HCT116 (cell line): ENCODE measurements at regions not wholly inside any gene's neighbourhood (a gene's known extent, or its start where the extent isn't known, plus 50 kb on each side); places are given as distances from the start of the nearest gene placed in this dataset.

ENCODE experiments used
- ATAC-seq: fragments of 200-7000 bp; cut with Tn5 transposase; 2 replicates; pipeline ENCODE4 v1.9.1; 2020; ENCODE audit warnings: mild to moderate bottlenecking, moderate library complexity
- BruUV-seq: library from RNA; stranded (reverse); fragments of 400-500 nt; replicated peaks from 2 replicates; lab custom pipeline; 2021; lab: Mats Ljungman, UMichigan
- CTCF ChIA-PET: fragments of 300-600 bp; sonication (Branson Sonifier 250); formaldehyde crosslinking; loops from one replicate; lab custom pipeline; 2021; ENCODE audit warnings: antibody characterized with exemption; lab: Charles Lee
- POLR2A ChIA-PET: fragments of 300-600, 350-600 bp; sonication (Branson Sonifier 250); formaldehyde crosslinking; loops from one replicate; lab custom pipeline; 2021; ENCODE audit warnings: antibody characterized with exemption; lab: Charles Lee
- RAD21 ChIA-PET, 2 experiments: fragments of 300-600 bp; sonication (Branson Sonifier 250); formaldehyde crosslinking; loops; one replicate each; lab custom pipeline; 2023; ENCODE audit warnings: low total read pairs in 2 of 2; ENCODE audit not compliant: uncharacterized antibody in 2 of 2, unreplicated experiment in 2 of 2, low non-redundant PET in 1 of 2; lab: Charles Lee
- DNase-seq: peaks from one replicate; pipeline ENCODE4 v3.0.0-alpha.2; 2010; ENCODE audit warnings: low read depth, low spot score
- H2AFZ ChIP-seq: fragments of 200-600 bp; shearing (Covaris generic), sonication (generic); 2 replicates; pipeline ENCODE4 v1.6.1; 2017; ENCODE audit warnings: low read depth, mixed run types, mixed read lengths, antibody characterized with exemption, low read length; ENCODE audit not compliant: poor library complexity, severe bottlenecking
- H3K27ac ChIP-seq: 2 replicates; pipeline ENCODE4 v1.5.1; 2012; ENCODE audit warnings: low read depth, low read length
- H3K27me3 ChIP-seq: fragments of 200-600 bp; sonication (generic); 2 replicates; pipeline ENCODE4 v1.6.1; 2016; ENCODE audit warnings: mixed run types, low read length, mixed read lengths; ENCODE audit not compliant: insufficient read depth
- H3K36me3 ChIP-seq, 2 experiments: fragments of 200-500 bp in 1 of 2; fragments of 200-600 bp in 1 of 2; sonication (Bioruptor generic) in 1 of 2; sonication (generic) in 1 of 2; 2 replicates each; pipeline versions ENCODE4 v1.5.1 to v1.6.1; 2014 to 2016; ENCODE audit warnings: low read length in 2 of 2, inconsistent platforms in 1 of 2, mixed read lengths in 1 of 2, mixed run types in 1 of 2; ENCODE audit not compliant: insufficient read depth in 2 of 2, control insufficient read depth in 1 of 2
- H3K4me1 ChIP-seq, 2 experiments: fragments of 200-600 bp in 1 of 2; sonication (generic) in 1 of 2; 2 replicates each; pipeline versions ENCODE4 v1.5.1 to v1.6.1; 2012 to 2017; ENCODE audit warnings: low read length in 2 of 2, inconsistent platforms in 1 of 2, mild to moderate bottlenecking in 1 of 2, mixed read lengths in 1 of 2, mixed run types in 1 of 2, moderate library complexity in 1 of 2; ENCODE audit not compliant: insufficient read depth in 2 of 2, control insufficient read depth in 1 of 2
- H3K4me2 ChIP-seq: fragments of 200-600 bp; sonication (generic); 2 replicates; pipeline ENCODE4 v1.6.1; 2017; ENCODE audit warnings: mixed run types, low read length, mixed read lengths
- H3K4me3 ChIP-seq, 2 experiments: fragments of 200-600 bp in 1 of 2; sonication (generic) in 1 of 2; replicated peaks in 1 of 2; 2 replicates each; pipeline ENCODE4 v1.5.1; 2011 to 2016; ENCODE audit warnings: low read length in 2 of 2, control low read depth in 1 of 2, low read depth in 1 of 2, mild to moderate bottlenecking in 1 of 2, mixed read lengths in 1 of 2, mixed run types in 1 of 2
- H3K79me2 ChIP-seq: fragments of 200-600 bp; sonication (generic); 2 replicates; pipeline ENCODE4 v1.6.1; 2017; ENCODE audit warnings: mild to moderate bottlenecking, mixed run types, low read length, moderate library complexity, mixed read lengths; ENCODE audit not compliant: insufficient read depth
- H3K9ac ChIP-seq: fragments of 200-600 bp; sonication (generic); 2 replicates; pipeline ENCODE4 v1.6.1; 2016; ENCODE audit warnings: low read length, mixed read lengths
- H3K9me2 ChIP-seq: fragments of 200-600 bp; sonication (generic), shearing (Covaris generic); 2 replicates; pipeline ENCODE4 v1.6.1; 2017; ENCODE audit warnings: mixed run types, mild to moderate bottlenecking, moderate library complexity; ENCODE audit not compliant: insufficient read depth
- H3K9me3 ChIP-seq, 2 experiments: fragments of 200-500 bp in 1 of 2; fragments of 200-600 bp in 1 of 2; sonication (Bioruptor generic) in 1 of 2; sonication (generic) in 1 of 2; 2 replicates each; pipeline ENCODE4 v1.6.1; 2014 to 2017; ENCODE audit warnings: low read length in 2 of 2, mixed read lengths in 2 of 2, inconsistent platforms in 1 of 2, low read depth in 1 of 2, mild to moderate bottlenecking in 1 of 2, mixed run types in 1 of 2, moderate library complexity in 1 of 2; ENCODE audit not compliant: control insufficient read depth in 1 of 2, insufficient read depth in 1 of 2
- H4K20me1 ChIP-seq: fragments of 200-600 bp; sonication (generic), shearing (Covaris generic); 2 replicates; pipeline ENCODE4 v1.6.1; 2017; ENCODE audit warnings: mixed run types, mild to moderate bottlenecking, moderate library complexity; ENCODE audit not compliant: insufficient read depth
- CTCF ChIP-seq, 3 experiments: fragments of 200-600 bp in 1 of 3; sonication (generic) in 1 of 3; IDR thresholded peaks in 2 of 3; conservative IDR thresholded peaks in 1 of 3; 2 replicates each; pipeline ENCODE4 v1.5.1; 2012 to 2017; ENCODE audit warnings: low read depth in 2 of 3, low read length in 2 of 3, antibody characterized with exemption in 1 of 3, borderline replicate concordance in 1 of 3, control low read depth in 1 of 3, mild to moderate bottlenecking in 1 of 3, mixed read lengths in 1 of 3, mixed run types in 1 of 3, moderate library complexity in 1 of 3; ENCODE audit not compliant: insufficient read depth in 1 of 3
- EGR1 ChIP-seq: IDR thresholded peaks from 2 replicates; pipeline ENCODE4 v1.6.1; 2012; ENCODE audit warnings: low read depth
- EZH2phosphoT487 ChIP-seq: fragments of 200-600 bp; IDR thresholded peaks from 2 replicates; pipeline ENCODE4 v1.6.1; 2018; ENCODE audit warnings: antibody characterized with exemption, borderline replicate concordance
- MAX ChIP-seq: IDR thresholded peaks from 2 replicates; pipeline ENCODE4 v1.6.1; 2012
- POLR2AphosphoS5 ChIP-seq: IDR thresholded peaks from 2 replicates; pipeline ENCODE4 v1.6.1; 2011; ENCODE audit warnings: mild to moderate bottlenecking, low read depth, low read length, moderate library complexity
- RAD21 ChIP-seq: IDR thresholded peaks from 2 replicates; pipeline ENCODE4 v1.6.1; 2012; ENCODE audit warnings: low read depth, mild to moderate bottlenecking
- SIN3A ChIP-seq: IDR thresholded peaks from 2 replicates; pipeline ENCODE4 v1.6.1; 2012; ENCODE audit warnings: low read depth
- ZBTB33 ChIP-seq: IDR thresholded peaks from 2 replicates; pipeline ENCODE4 v1.6.1; 2011; ENCODE audit warnings: mild to moderate bottlenecking, low read length, moderate library complexity; ENCODE audit not compliant: insufficient replicate concordance; ENCODE audit errors: extremely low read depth
- intact Hi-C: fragments of 100-400 bp; cut with micrococcal nuclease; formaldehyde crosslinking; loops from 2 replicates; pipeline ENCODE4 v1.10.0; 2022

- CTCF ChIA-PET = no interaction called here
- intact Hi-C loops = no loop called here
- Histone ChIP-seq H3K9ac (no peak overlapping the region), H4K20me1 (no peaks in the 10 kb centered on the region), H3K27ac (no peak overlapping the region), H3K27me3 (peaks cover 4% of the 10 kb centered on the region; the same call in 1 of the 2 replicates), H3K4me3 (no peak overlapping the region), H3K4me2 (no peak overlapping the region), H2AFZ (no peak overlapping the region), H3K4me1 (peaks cover 0 to 2% of the 10 kb centered on the region in 2 experiments; a peak in 1 of 4 replicates), H3K9me2 (no peaks in the 10 kb centered on the region), H3K79me2 (no peaks in the 10 kb centered on the region), H3K36me3 (no peaks in the 10 kb centered on the region), H3K9me3 (no peaks in the 10 kb centered on the region)
- ATAC-seq = peak; percentile 36; the same call in 1 of the 2 replicates
- RAD21 ChIA-PET = no interaction called here
- no TSS peak for BruUV-seq
- no peak for TF ChIP-seq EZH2phosphoT487
- TF ChIP-seq RAD21 = peak; percentile 11; the same call in 1 of the 2 replicates
- no peak for TF ChIP-seq EGR1
- TF ChIP-seq CTCF (IDR thresholded peaks at IDR 0.05 in 2 of 3, conservative IDR thresholded peaks at IDR 0.05 in 1 of 3; ENCODE audit: borderline replicate concordance in 1 of 3, insufficient read depth in 1 of 3, low read depth in 2 of 3, low read length in 2 of 3) = 0 out of 6 replicates have a peak, but pooled peaks of 2 of the 3 experiments have one; percentile 15 to 18
- no peak for DNase-seq
- POLR2A ChIA-PET = no interaction called here
These were observed 169.9 kb downstream of the EN1 start for GRCh38 chr2:118677546-118677945.

- no peaks in the 10 kb centered on the region for H3K9me3 ChIP-seq
- H3K9ac ChIP-seq = no peak overlapping the region
- H4K20me1 ChIP-seq = no peaks in the 10 kb centered on the region
- POLR2A ChIA-PET = no interaction called here
- H3K27ac ChIP-seq = no peak overlapping the region
- no peak overlapping the region for H3K4me3 ChIP-seq
- no peaks in the 10 kb centered on the region for H3K36me3 ChIP-seq
- CTCF ChIA-PET = no interaction called here
- H2AFZ ChIP-seq = no peak overlapping the region
- RAD21 ChIA-PET = no interaction called here
- intact Hi-C loops = no loop called here
- no peaks in the 10 kb centered on the region for H3K79me2 ChIP-seq
- ATAC-seq (no peak), DNase-seq (no peak)
- peaks cover 4% of the 10 kb centered on the region; the same call in 1 of the 2 replicates for H3K27me3 ChIP-seq
- H3K4me1 ChIP-seq = peaks cover 0 to 8% of the 10 kb centered on the region in 2 experiments; a peak in 1 of 4 replicates
- BruUV-seq = no TSS peak
- no peak overlapping the region for H3K4me2 ChIP-seq
- no peaks in the 10 kb centered on the region for H3K9me2 ChIP-seq
- TF ChIP-seq ZBTB33 (no peak), MAX (no peak), POLR2AphosphoS5 (no peak), SIN3A (no peak)
These were observed 171.9 kb downstream of the EN1 start for GRCh38 chr2:118675531-118675930.
